Eye (tissue), 1 donor: ENCODE measurements at regions not wholly inside any gene's neighbourhood (a gene's known extent, or its start where the extent isn't known, plus 50 kb on each side); places are given as distances from the start of the nearest gene placed in this dataset.

Source experiments
- DNase-seq: peaks from one replicate; pipeline ENCODE4 v3.0.0-alpha.2; 2015

DNA sequence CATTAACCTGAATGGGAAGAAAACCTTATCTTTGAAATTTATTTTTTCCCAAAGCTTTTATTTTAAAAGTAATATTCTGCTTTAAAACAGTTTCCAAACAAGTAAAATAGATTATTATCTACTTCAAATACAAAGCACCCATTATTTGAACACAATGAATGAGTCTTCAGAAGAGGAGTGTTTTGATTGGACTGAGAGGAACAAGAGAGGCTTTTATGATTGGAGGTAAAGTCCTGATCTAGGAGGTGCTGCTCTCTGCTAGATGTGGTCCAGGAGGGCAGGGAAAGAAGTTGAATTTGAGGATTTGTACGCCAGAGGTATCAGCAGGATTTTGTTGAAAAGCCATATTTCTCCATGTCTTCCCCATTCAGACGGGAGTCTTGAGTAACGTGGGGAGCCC, 900.7 kb downstream of the SOCS6 start:
- no peak for DNase-seq

DNA sequence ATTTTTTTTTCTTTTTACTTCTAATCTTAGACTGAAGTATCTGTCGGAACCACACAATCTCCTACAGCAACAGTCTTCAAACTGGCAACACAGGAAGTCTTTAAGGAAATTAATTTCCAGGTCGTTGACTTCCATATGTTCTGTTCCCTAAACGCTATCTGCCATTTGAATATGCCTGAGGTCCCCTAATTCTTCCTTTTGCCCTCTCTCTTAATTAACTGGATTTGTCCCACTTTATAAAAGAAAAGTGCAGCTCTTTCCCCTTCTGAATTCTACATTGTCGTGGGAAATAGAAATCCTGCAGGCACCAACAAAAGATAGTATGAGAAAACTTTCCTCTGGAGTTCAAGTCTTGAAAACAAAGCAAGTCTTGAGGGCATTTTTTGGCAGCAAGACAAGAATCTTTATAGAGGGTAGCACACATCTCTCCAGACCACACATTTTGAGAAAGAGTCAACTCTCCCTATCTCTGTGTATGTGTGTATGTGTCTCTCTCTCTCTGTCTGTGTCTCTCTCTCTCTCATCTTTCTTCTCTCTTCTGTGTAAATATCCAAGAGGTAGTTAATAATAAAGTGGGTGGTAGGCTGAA, 879.8 kb downstream of the SOCS6 start:
- DNase-seq = peak; percentile 75

DNA sequence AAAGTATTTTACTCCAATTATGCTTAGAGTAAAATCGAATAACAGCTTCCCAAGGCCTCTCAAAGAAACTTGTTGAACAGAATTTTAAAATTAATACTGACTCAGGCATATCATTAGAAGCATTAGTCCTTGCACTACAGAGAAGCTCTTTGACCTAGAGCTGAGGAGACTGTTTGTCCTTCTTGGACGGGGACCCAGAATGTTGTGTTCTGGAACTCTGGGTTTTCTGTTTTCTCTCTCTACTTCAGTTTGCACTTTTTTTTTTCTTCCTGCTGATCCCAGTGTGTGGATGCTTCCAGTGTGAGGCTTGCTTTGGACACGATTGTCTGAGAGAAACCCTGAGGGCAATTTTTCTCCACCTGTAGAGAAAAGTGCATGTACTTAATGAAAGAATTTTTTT, 847.6 kb downstream of the SOCS6 start:
- DNase-seq = no peak

DNA sequence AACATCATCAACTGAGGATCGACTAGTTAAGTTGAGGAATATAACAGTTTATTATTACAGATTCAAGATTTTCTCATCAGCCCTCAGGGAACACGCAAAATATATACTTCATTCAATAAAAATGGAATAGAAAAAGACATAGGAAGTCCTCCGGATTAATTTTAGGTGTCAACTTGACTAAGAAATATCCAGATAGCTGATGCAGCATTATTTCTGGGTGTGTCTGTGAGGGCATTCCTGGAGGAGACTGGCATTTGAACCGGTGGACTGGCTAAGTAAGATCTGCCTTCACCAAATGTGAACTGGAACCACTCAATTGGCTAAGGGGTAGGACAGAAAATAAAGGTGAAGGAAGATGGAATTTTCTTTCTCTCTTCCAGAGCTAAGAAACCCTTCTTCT, 845.3 kb downstream of the SOCS6 start:
- DNase-seq = no peak

- DNase-seq = no peak
Measured at GRCh38 chr18:71131918-71132317, 843.1 kb downstream of the SOCS6 start.

- DNase-seq = no peak
Measured at GRCh38 chr18:71130351-71130750, 841.5 kb downstream of the SOCS6 start.

DNA sequence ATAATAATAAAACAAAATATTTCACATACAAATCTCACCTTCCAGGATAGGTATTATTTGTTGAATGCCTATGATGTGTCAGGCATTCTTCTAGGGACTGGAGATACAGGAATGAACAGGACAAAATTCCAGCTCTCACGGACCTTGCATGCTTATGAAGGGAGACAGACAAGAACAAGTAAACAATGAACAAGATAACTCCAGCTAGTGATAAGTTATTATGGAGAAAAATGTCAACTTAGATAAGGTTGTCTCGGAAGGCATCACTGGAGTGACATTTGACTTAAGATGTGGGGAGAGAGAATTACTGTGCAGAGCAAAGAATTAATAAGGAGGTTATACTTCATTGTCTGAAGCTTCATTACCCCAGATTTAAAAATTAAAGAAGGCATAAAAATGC, 836.7 kb downstream of the SOCS6 start:
- DNase-seq = no peak

GRCh38 chr18:71116535-71116934, 827.7 kb downstream of the SOCS6 start:
- no peak for DNase-seq

- DNase-seq = no peak
Measured at GRCh38 chr18:71115261-71115660, 826.4 kb downstream of the SOCS6 start.

DNA sequence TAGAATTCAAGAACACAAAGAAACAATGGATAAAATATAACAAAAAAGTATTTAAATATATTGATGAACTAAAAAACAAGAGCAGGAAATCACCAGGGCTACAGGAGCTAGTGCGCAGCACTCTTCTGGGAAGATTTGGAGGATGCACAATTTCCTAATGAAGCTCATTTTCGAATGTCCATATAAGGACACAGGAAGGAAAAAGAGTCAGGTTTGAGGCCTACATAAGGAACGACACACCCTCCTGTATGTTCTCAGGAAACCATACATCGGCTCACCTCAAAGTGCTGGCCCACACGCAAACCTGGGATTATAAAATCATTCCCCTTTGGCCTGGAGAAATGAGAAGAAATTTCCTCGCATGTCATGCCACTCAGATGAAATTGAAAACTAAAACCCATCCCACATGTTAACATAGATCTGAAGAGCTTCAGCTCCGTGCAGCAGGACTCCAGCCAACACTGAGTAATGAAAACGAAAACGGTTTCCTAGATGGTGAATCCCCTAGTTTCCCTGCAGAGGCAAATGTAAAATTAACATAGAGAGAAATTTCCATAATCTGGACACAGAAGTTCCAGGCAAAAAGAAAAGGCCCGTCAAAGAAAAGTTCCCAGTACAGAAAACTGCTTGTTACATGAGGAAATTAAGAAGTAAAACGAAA, 825.8 kb downstream of the SOCS6 start:
- no peak for DNase-seq

DNA sequence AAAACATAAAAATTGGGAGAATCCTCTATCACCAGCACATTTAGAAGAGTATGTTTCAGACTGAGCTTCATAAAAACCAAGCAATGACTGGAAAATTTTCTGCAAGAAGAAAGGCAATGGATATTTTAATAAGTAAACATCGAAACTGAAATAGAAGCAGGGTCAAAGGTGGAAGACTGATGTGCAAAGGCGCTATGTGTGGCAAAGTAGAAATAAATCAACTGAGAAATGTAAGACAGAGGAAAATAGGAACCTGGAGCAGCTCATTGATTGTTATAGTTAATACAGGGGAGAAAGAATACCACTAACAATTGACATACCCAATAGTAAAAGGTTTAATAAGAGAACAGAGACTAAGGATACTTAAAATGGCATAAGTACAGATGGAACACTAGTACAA, 818.4 kb downstream of the SOCS6 start:
- DNase-seq = no peak

- DNase-seq = no peak
Measured at GRCh38 chr18:71106701-71107100, 817.9 kb downstream of the SOCS6 start.

DNA sequence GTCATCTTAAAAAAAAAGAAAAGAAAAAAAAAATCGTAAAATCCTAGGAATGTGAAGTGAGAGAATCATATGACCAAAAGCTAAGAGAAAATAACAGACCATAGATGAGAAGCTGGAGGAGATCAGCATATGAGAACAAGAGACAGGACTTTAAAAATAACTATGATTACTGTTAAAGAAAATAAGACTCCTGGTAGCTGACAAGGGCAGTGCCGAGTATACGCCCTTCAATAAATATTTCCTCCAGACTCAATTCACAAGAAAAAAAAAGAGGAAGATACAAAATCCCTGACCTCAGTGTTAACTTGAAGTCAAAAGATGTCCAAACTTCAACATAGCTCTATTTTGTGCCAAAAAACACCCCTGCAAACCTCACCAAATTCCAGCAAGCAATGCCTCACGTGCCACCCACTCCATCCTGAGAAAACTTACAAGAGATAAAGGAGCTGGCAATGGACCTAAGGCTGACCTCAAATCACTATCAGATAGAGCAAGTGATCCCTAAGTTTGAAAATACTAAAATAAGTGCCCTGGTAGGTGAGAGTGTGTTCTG, 817.2 kb downstream of the SOCS6 start:
- DNase-seq = no peak

- peak; percentile 7 for DNase-seq
Measured at GRCh38 chr18:71105078-71105819, 816.4 kb downstream of the SOCS6 start.

GRCh38 chr18:71079606-71080005, 790.8 kb downstream of the SOCS6 start:
- DNase-seq = no peak

GRCh38 chr18:71077451-71077850, 788.6 kb downstream of the SOCS6 start:
- no peak for DNase-seq

DNA sequence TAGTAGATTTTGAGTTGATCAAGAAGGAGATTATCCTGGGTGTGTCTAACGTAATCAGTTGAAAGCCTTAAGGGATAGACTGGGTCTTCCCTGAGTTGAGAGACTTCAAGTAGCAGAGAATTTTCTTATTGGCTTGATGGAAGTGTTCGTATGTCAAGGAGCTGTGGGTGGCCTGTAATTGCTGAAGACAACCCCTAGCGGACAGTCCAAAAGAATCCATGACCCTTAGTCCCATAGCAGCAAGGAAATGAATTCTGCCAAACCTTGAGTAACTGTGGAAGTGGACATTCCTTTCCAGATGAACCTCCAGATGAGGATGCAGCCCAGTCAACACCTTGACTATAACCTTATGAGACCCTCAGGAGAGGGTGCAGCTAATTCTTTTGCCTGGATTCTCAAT, 786.3 kb downstream of the SOCS6 start:
- no peak for DNase-seq

DNA sequence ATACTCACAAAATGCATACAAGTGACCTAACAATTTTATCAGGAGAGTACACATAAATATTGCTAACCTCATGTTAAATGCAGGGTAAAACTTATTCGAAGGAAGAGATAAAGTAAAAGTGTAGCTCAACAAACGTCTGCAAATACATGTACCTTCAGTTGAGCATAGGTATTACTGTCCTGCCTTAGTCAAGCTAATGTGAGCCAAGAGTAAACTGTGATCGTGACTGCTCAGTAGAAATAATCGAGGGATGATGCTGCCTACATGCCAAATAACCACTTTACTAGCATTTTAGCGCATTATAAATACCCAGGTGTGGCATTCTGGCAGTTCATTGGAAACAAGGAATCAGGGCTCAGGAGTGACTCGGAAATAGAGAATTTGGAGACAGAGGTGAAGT, 779.5 kb downstream of the SOCS6 start:
- DNase-seq = no peak

DNA sequence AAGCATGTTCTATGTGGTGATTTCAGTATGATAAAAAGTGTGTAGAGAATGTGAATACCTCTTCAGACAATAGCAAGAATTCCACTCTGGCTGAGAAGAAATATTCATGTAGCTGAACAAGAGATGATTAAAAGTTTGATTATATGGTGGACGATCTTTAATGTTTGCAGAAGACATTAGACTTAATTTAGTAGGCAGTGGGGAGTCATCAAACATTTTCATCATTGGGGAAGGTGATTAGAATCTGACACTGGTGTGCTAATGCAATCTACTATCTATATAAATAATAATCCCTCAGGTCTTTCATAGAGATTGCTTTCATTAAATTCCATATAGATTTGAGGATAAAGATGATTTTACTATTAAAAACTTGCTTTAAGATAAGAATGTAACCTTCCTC, 761.0 kb downstream of the SOCS6 start:
- no peak for DNase-seq

- no peak for DNase-seq
Measured at GRCh38 chr18:71047882-71048281, 759.0 kb downstream of the SOCS6 start.

DNA sequence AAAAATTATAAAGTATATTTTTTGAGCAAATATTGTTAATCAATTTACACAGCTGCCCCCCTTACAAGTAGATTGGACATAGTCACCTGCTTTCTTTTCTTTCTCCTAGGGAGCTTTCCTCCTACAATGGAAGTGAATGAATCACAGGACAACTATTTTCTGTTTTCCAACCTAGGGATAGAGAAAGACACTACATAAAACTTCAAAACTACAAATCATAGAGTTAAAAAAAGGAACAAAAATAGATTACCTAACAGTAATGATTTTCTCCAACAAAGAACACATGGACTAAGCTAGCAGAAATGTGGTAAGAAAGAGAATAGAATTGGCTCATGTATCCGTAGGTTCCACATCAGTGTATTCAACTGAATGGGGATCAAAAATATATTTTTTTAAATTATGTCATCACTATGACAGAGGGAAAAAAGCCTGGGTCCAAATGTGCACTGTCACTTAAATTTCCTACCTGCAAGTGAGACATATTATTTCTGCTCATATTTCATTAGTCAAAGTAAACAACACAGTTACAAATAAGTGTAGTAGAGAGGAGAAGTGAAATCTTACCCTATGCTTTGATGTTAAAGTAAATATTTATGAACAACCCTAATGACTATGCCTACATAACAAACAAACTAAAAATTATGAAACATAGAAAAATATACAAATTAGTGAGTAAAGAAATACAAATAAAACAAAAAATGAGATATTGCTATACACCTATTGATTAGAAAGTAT, 756.7 kb downstream of the SOCS6 start:
- no peak for DNase-seq

GRCh38 chr18:71040161-71040560, 751.3 kb downstream of the SOCS6 start:
- no peak for DNase-seq

DNA sequence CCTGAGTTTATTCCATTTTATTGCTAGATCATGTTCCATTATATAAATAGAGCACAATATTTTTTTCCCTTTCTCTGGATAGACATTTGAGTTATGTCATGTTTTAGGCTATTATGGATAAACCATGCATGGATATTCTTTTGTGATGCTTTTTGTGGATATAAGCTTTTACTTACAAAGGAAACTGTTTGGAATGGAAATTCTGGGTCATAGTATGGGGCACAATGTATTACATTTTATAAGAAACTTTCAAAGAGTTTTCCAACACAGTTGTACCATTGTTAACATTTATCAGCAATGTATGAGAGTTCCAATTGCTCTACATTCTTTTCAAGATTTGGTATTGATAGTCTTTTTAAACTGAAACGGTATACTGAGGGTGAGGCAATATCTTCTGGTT, 749.4 kb downstream of the SOCS6 start:
- DNase-seq = no peak
